GM23248 (cell line): ENCODE measurements at regions not wholly inside any gene's neighbourhood (a gene's known extent, or its start where the extent isn't known, plus 50 kb on each side); places are given as distances from the start of the nearest gene placed in this dataset.

Experiments used
- DNase-seq: peaks from one replicate; pipeline ENCODE4 v3.0.0-alpha.2; 2015
- H2AFZ ChIP-seq: fragments of 200-600 bp; sonication (generic); 2 replicates; pipeline ENCODE4 v1.6.1; 2016; ENCODE audit warnings: antibody characterized with exemption
- H3F3A ChIP-seq: fragments of 200-600 bp; sonication (generic); 2 replicates; pipeline ENCODE4 v1.6.1; 2016; ENCODE audit warnings: mild to moderate bottlenecking, antibody characterized with exemption, mixed run types; ENCODE audit not compliant: insufficient read depth
- H3K27ac ChIP-seq: fragments of 200-600 bp; sonication (generic); 2 replicates; pipeline ENCODE4 v1.5.1; 2016; ENCODE audit warnings: mild to moderate bottlenecking
- H3K27me3 ChIP-seq: fragments of 200-600 bp; sonication (generic); replicated peaks from 2 replicates; pipeline ENCODE4 v1.6.1; 2016; ENCODE audit warnings: mild to moderate bottlenecking; ENCODE audit not compliant: insufficient read depth
- H3K36me3 ChIP-seq: fragments of 200-600 bp; sonication (generic); 2 replicates; pipeline ENCODE4 v1.6.1; 2016; ENCODE audit warnings: low read depth, mild to moderate bottlenecking
- H3K4me1 ChIP-seq: fragments of 200-600 bp; sonication (generic); 2 replicates; pipeline ENCODE4 v1.6.1; 2016; ENCODE audit warnings: mild to moderate bottlenecking; ENCODE audit not compliant: insufficient read depth
- H3K4me2 ChIP-seq: fragments of 200-600 bp; sonication (generic); one replicate; pipeline ENCODE4 v1.6.1; 2016; ENCODE audit warnings: mild to moderate bottlenecking; ENCODE audit not compliant: unreplicated experiment
- H3K4me3 ChIP-seq: fragments of 200-600 bp; sonication (generic); 2 replicates; pipeline ENCODE4 v1.5.1; 2016; ENCODE audit warnings: mild to moderate bottlenecking
- H3K79me2 ChIP-seq: fragments of 200-600 bp; sonication (generic); 2 replicates; pipeline ENCODE4 v1.6.1; 2016; ENCODE audit warnings: mild to moderate bottlenecking; ENCODE audit not compliant: insufficient read depth
- H3K9ac ChIP-seq: fragments of 200-600 bp; sonication (generic); 2 replicates; pipeline ENCODE4 v1.6.1; 2016; ENCODE audit warnings: mild to moderate bottlenecking
- H3K9me2 ChIP-seq: fragments of 200-600 bp; sonication (generic); 2 replicates; pipeline ENCODE4 v1.6.1; 2016; ENCODE audit warnings: mixed run types, mild to moderate bottlenecking, moderate library complexity; ENCODE audit not compliant: insufficient read depth
- H3K9me3 ChIP-seq: fragments of 200-600 bp; sonication (generic); one replicate; pipeline ENCODE4 v1.6.1; 2017; ENCODE audit warnings: low read depth
- H4K20me1 ChIP-seq: fragments of 200-600 bp; sonication (generic); 2 replicates; pipeline ENCODE4 v1.6.0; 2016; ENCODE audit not compliant: insufficient read depth
- EZH2 ChIP-seq: fragments of 200-600 bp; sonication (generic); IDR thresholded peaks from 2 replicates; pipeline ENCODE4 v1.6.1; 2018; ENCODE audit warnings: antibody characterized with exemption, mild to moderate bottlenecking; ENCODE audit not compliant: insufficient read depth, poor library complexity, severe bottlenecking
- EZH2phosphoT487 ChIP-seq: fragments of 200-600 bp; sonication (generic); IDR thresholded peaks from 2 replicates; pipeline ENCODE4 v1.6.1; 2018; ENCODE audit warnings: antibody characterized with exemption, moderate library complexity, mild to moderate bottlenecking, low read depth; ENCODE audit not compliant: insufficient read depth
- WGBS, 2 experiments: methylation state at CpG; one replicate each; pipeline ENCODE4 v1.1.6; 2015 to 2017; ENCODE audit warnings: low lambda C conversion rate in 2 of 2, low coverage in 1 of 2; ENCODE audit errors: missing lambda C conversion rate in 2 of 2; 5-methylcytosine and 5-hydroxymethylcytosine counted together
- in situ Hi-C: fragments of 300-500 bp; cut with MboI; formaldehyde crosslinking; loops from 2 replicates; pipeline ENCODE4 v1.15.0; 2020

- H3K9ac ChIP-seq = no peak overlapping the region
- no peaks in the 10 kb centered on the region for H3K27me3 ChIP-seq
- H3K27ac ChIP-seq = no peak overlapping the region
- no peaks in the 10 kb centered on the region for H3K9me3 ChIP-seq
- H3K4me2 ChIP-seq = no peak overlapping the region
- H3K36me3 ChIP-seq = no peaks in the 10 kb centered on the region
- no peaks in the 10 kb centered on the region for H3K79me2 ChIP-seq
- H3F3A ChIP-seq = peaks cover 18% of the 10 kb centered on the region
- no peaks in the 10 kb centered on the region for H3K9me2 ChIP-seq
- H4K20me1 ChIP-seq = no peaks in the 10 kb centered on the region
- H3K4me1 ChIP-seq = peaks cover 19% of the 10 kb centered on the region
- in situ Hi-C loops = no loop called here
- 80 to 83% methylated on average over 2 of the region's 2 CpGs for WGBS, 2 experiments
- no peak overlapping the region for H3K4me3 ChIP-seq
- no peak for TF ChIP-seq EZH2
- TF ChIP-seq EZH2phosphoT487 = no peak
- H2AFZ ChIP-seq = no peak overlapping the region
- no peak for DNase-seq
These were observed 60.0 kb upstream of the KLF9 start for GRCh38 chr9:70474413-70474812.

DNA sequence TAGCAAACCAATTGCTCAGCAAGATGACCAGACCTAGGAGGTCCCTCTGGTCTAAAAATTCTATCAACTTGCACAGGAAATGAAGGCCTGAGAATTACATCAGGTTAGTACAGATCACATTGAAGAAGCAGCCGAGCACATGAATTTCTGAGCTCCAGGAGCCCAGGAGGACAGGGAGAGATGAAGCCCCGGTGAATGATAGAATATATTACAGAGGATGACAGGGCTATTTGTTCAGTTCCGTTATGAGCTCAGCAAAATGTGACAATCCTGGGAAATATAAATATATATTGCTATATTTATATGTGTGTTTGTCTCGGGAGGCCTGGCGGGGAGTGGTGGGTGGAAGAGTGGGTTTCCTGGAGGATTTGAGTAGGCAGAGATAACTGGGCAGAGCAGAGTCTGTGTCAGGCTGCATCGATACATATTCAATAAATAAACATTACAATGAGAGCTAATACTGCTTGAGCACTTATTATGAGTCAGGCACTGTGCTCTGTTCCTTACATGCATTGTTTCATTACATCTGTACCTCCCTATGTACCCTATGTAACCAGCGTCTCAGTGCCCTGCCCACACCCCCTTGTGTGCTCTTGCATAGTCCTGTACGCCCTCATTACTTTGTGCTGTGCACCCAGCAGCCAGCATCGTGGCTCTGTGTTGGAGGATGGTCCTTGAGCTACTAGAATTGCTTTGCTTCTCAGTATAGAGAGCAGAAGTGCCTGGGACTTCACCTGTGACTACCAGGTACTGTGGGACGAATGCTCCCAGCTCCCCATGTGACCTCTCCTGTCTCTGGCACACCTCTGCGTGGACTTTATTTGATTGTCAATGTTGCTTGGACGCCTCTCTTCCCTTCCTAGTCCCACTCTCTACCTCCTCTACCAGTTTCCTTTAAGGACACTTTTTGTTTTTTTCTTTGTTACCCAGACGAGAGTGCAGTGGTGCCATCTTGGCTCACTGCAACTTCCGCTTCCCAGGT lies 58.1 kb upstream of the KLF9 start:
- H3K79me2 ChIP-seq = no peaks in the 10 kb centered on the region
- peaks cover 18% of the 10 kb centered on the region for H3K4me1 ChIP-seq
- H3F3A ChIP-seq = peaks cover 20% of the 10 kb centered on the region
- WGBS, 2 experiments = 86% methylated on average over 14 of the region's 14 CpGs
- in situ Hi-C loops = no loop called here
- TF ChIP-seq EZH2 (no peak), EZH2phosphoT487 (no peak)
- H3K4me2 ChIP-seq = no peak overlapping the region
- no peaks in the 10 kb centered on the region for H4K20me1 ChIP-seq
- no peak for DNase-seq
- no peak overlapping the region for H3K9ac ChIP-seq
- no peaks in the 10 kb centered on the region for H3K36me3 ChIP-seq
- no peak overlapping the region for H3K27ac ChIP-seq
- H3K27me3 ChIP-seq = no peaks in the 10 kb centered on the region
- no peaks in the 10 kb centered on the region for H3K9me2 ChIP-seq
- no peaks in the 10 kb centered on the region for H3K9me3 ChIP-seq
- no peak overlapping the region for H3K4me3 ChIP-seq
- H2AFZ ChIP-seq = no peak overlapping the region; the same call in 1 of the 2 replicates

- Histone ChIP-seq H2AFZ (peak overlapping the region; percentile 88), H4K20me1 (no peaks in the 10 kb centered on the region), H3K4me1 (peaks cover 34% of the 10 kb centered on the region), H3K27ac (peak overlapping the region; percentile 36), H3K4me2 (peak overlapping the region; percentile 49), H3F3A (peaks cover 31% of the 10 kb centered on the region), H3K9ac (peak overlapping the region; percentile 34; the same call in 1 of the 2 replicates), H3K79me2 (no peaks in the 10 kb centered on the region), H3K27me3 (no peaks in the 10 kb centered on the region), H3K9me2 (no peaks in the 10 kb centered on the region), H3K36me3 (no peaks in the 10 kb centered on the region), H3K9me3 (no peaks in the 10 kb centered on the region), H3K4me3 (no peak overlapping the region)
- TF ChIP-seq EZH2 = no peak
- no peak for TF ChIP-seq EZH2phosphoT487
- WGBS, 2 experiments = 7 to 14% methylated on average over 9 of the region's 9 CpGs
- DNase-seq = peak; percentile 41
- in situ Hi-C loops = no loop called here
These were observed 55.9 kb upstream of the KLF9 start for GRCh38 chr9:70470050-70471015.

- no peak for TF ChIP-seq EZH2
- TF ChIP-seq EZH2phosphoT487 = no peak
- H3K9me3 ChIP-seq = no peaks in the 10 kb centered on the region
- no peak overlapping the region for H2AFZ ChIP-seq
- H3F3A ChIP-seq = peaks cover 31% of the 10 kb centered on the region
- H3K9me2 ChIP-seq = no peaks in the 10 kb centered on the region
- H3K4me3 ChIP-seq = no peak overlapping the region
- no peaks in the 10 kb centered on the region for H4K20me1 ChIP-seq
- H3K9ac ChIP-seq = no peak overlapping the region
- no peak overlapping the region for H3K4me2 ChIP-seq
- no peaks in the 10 kb centered on the region for H3K27me3 ChIP-seq
- H3K27ac ChIP-seq = no peak overlapping the region
- DNase-seq = no peak
- no peaks in the 10 kb centered on the region for H3K79me2 ChIP-seq
- 77 to 87% methylated on average over 3 of the region's 3 CpGs for WGBS, 2 experiments
- H3K36me3 ChIP-seq = no peaks in the 10 kb centered on the region
- H3K4me1 ChIP-seq = peaks cover 34% of the 10 kb centered on the region
- in situ Hi-C loops = no loop called here
These were observed 53.8 kb upstream of the KLF9 start for GRCh38 chr9:70468291-70468690.
